OCI-LY7 (cell line): ENCODE measurements at regions not wholly inside any gene's neighbourhood (a gene's known extent, or its start where the extent isn't known, plus 50 kb on each side); places are given as distances from the start of the nearest gene placed in this dataset.

ENCODE experiments used
- BruUV-seq: library from RNA; stranded (reverse); fragments of 400-500 nt; replicated peaks from 2 replicates; lab custom pipeline; 2021; lab: Mats Ljungman, UMichigan
- CTCF ChIA-PET: fragments of 300-600 bp; sonication (Branson Sonifier 250); formaldehyde crosslinking; loops from one replicate; lab custom pipeline; 2022; ENCODE audit warnings: antibody characterized with exemption; ENCODE audit not compliant: unreplicated experiment; lab: Charles Lee
- POLR2A ChIA-PET: fragments of 300-600 bp; sonication (Branson Sonifier 250); formaldehyde crosslinking; loops from one replicate; lab custom pipeline; 2022; ENCODE audit warnings: antibody characterized with exemption; lab: Charles Lee
- DNase-seq: peaks from one replicate; pipeline ENCODE4 v3.0.0-alpha.2; 2015; ENCODE audit warnings: low spot score
- H2AFZ ChIP-seq: fragments of 200-600 bp; sonication (generic), shearing (Covaris generic); 2 replicates; pipeline ENCODE4 v1.6.1; 2014; ENCODE audit warnings: mild to moderate bottlenecking, antibody characterized with exemption, low read length, moderate library complexity
- H3K27ac ChIP-seq: fragments of 200-600 bp; sonication (generic); 2 replicates; pipeline ENCODE4 v1.5.1; 2014; ENCODE audit warnings: mixed run types, low read depth, mild to moderate bottlenecking, moderate library complexity, low read length, inconsistent platforms; ENCODE audit not compliant: poor library complexity, severe bottlenecking
- H3K36me3 ChIP-seq: fragments of 200-600 bp; sonication (generic); 2 replicates; pipeline ENCODE4 v1.6.1; 2014; ENCODE audit warnings: mild to moderate bottlenecking, antibody characterized with exemption, low read length, moderate library complexity, mixed read lengths; ENCODE audit not compliant: insufficient read depth
- H3K4me1 ChIP-seq: fragments of 200-600 bp; sonication (generic); 2 replicates; pipeline ENCODE4 v1.5.1; 2014; ENCODE audit warnings: mild to moderate bottlenecking, low read length; ENCODE audit not compliant: insufficient read depth, poor library complexity, severe bottlenecking
- H3K4me2 ChIP-seq: fragments of 200-600 bp; sonication (generic); 2 replicates; pipeline ENCODE4 v1.6.1; 2014; ENCODE audit warnings: mild to moderate bottlenecking, low read length
- H3K4me3 ChIP-seq: fragments of 200-600 bp; sonication (generic); 2 replicates; pipeline ENCODE4 v1.5.1; 2014; ENCODE audit warnings: mild to moderate bottlenecking, low read depth, low read length; ENCODE audit not compliant: poor library complexity, severe bottlenecking
- H3K79me2 ChIP-seq: fragments of 200-600 bp; sonication (generic); 2 replicates; pipeline ENCODE4 v1.6.1; 2016; ENCODE audit warnings: low read depth, mild to moderate bottlenecking, low read length, moderate library complexity, mixed read lengths; ENCODE audit not compliant: insufficient read depth
- H3K9me2 ChIP-seq: fragments of 200-600 bp; sonication (generic); 2 replicates; pipeline ENCODE4 v1.6.1; 2016; ENCODE audit warnings: mild to moderate bottlenecking, low read length, mixed read lengths; ENCODE audit not compliant: insufficient read depth
- H3K9me3 ChIP-seq: fragments of 200-600 bp; sonication (generic); 2 replicates; pipeline ENCODE4 v1.6.1; 2014; ENCODE audit warnings: mild to moderate bottlenecking, mixed run types, low read length, mixed read lengths
- H4K20me1 ChIP-seq: fragments of 200-600 bp; sonication (generic); 2 replicates; pipeline ENCODE4 v1.6.1; 2014; ENCODE audit warnings: mild to moderate bottlenecking, antibody characterized with exemption, low read length, moderate library complexity, mixed read lengths; ENCODE audit not compliant: insufficient read depth
- CTCF ChIP-seq: fragments of 200-600 bp; sonication (generic); conservative IDR thresholded peaks from 2 replicates; pipeline ENCODE4 v1.5.1; 2014; ENCODE audit warnings: mild to moderate bottlenecking, antibody characterized with exemption, low read length, moderate library complexity, mixed read lengths
- EZH2phosphoT487 ChIP-seq: fragments of 200-600 bp; sonication (generic); IDR thresholded peaks from 2 replicates; pipeline ENCODE4 v1.6.1; 2018; ENCODE audit warnings: low read depth, borderline replicate concordance, mild to moderate bottlenecking, mixed run types, antibody characterized with exemption, low read length, moderate library complexity, mixed read lengths
- intact Hi-C: fragments of 100-400 bp; cut with micrococcal nuclease; formaldehyde crosslinking; loops from one replicate; pipeline ENCODE4 v1.10.0; 2022; ENCODE audit not compliant: unreplicated experiment

- Histone ChIP-seq H3K27ac (no peak overlapping the region), H4K20me1 (no peaks in the 10 kb centered on the region), H2AFZ (no peak overlapping the region), H3K9me3 (no peaks in the 10 kb centered on the region), H3K36me3 (no peaks in the 10 kb centered on the region), H3K9me2 (no peaks in the 10 kb centered on the region), H3K4me1 (no peaks in the 10 kb centered on the region), H3K4me2 (no peak overlapping the region), H3K79me2 (no peaks in the 10 kb centered on the region), H3K4me3 (no peak overlapping the region)
- intact Hi-C loops: no loop called here
- no peak for DNase-seq
- ChIA-PET CTCF (no interaction called here), POLR2A (no interaction called here)
- no TSS peak for BruUV-seq
- no peak for TF ChIP-seq EZH2phosphoT487
- TF ChIP-seq CTCF: no peak
Observed at GRCh38 chr3:22523925-22524324, 679.2 kb upstream of the UBE2E2 start.

- Histone ChIP-seq H3K4me2 (no peak overlapping the region), H3K9me2 (no peaks in the 10 kb centered on the region), H4K20me1 (no peaks in the 10 kb centered on the region), H3K79me2 (no peaks in the 10 kb centered on the region), H3K9me3 (no peaks in the 10 kb centered on the region), H3K4me3 (no peak overlapping the region), H2AFZ (no peak overlapping the region), H3K27ac (no peak overlapping the region), H3K4me1 (no peaks in the 10 kb centered on the region), H3K36me3 (no peaks in the 10 kb centered on the region)
- POLR2A ChIA-PET: no interaction called here
- no TSS peak for BruUV-seq
- CTCF ChIA-PET: no interaction called here
- intact Hi-C loops: no loop called here
- no peak for DNase-seq
- TF ChIP-seq EZH2phosphoT487 (no peak), CTCF (no peak)
Observed at GRCh38 chr3:22526266-22526837, 676.8 kb upstream of the UBE2E2 start.

- Histone ChIP-seq H2AFZ (no peak overlapping the region), H3K4me2 (no peak overlapping the region), H3K79me2 (no peaks in the 10 kb centered on the region), H3K9me3 (no peaks in the 10 kb centered on the region), H3K27ac (no peak overlapping the region), H3K36me3 (no peaks in the 10 kb centered on the region), H3K4me3 (no peak overlapping the region), H4K20me1 (no peaks in the 10 kb centered on the region), H3K9me2 (no peaks in the 10 kb centered on the region), H3K4me1 (no peaks in the 10 kb centered on the region)
- CTCF ChIA-PET: no interaction called here
- intact Hi-C loops: no loop called here
- BruUV-seq: no TSS peak
- no peak for TF ChIP-seq CTCF
- no peak for TF ChIP-seq EZH2phosphoT487
- DNase-seq: no peak
- POLR2A ChIA-PET: no interaction called here
Observed at GRCh38 chr3:22536541-22536940, 666.6 kb upstream of the UBE2E2 start.
